ENCODE measurements at regions not wholly inside any gene's neighbourhood (a gene's known extent, or its start where the extent isn't known, plus 50 kb on each side); places are given as distances from the start of the nearest gene placed in this dataset.

DNA sequence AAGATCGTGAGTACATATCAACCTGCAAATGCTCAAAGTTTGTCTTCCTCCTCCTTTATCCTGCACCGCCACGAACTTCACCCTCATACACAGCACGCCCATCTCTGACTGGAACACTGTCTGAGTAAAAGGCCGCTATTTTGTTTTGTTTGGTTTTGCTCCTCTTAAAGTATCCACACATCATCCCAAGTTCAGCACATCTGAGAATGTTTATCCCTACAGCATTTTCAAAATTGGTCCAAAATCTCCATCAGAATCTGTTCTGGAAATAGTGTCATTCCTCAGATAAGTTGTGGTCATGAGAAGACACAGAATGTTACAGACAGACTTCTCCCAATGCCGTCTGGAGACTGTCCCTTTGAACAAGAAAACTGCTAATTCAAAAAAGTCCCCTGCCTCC lies 251.6 kb upstream of the ARID1B start:
- no peak for DNase-seq (ENCODE audit: low read depth in 2 of 3, low spot score in 1 of 3)

DNA sequence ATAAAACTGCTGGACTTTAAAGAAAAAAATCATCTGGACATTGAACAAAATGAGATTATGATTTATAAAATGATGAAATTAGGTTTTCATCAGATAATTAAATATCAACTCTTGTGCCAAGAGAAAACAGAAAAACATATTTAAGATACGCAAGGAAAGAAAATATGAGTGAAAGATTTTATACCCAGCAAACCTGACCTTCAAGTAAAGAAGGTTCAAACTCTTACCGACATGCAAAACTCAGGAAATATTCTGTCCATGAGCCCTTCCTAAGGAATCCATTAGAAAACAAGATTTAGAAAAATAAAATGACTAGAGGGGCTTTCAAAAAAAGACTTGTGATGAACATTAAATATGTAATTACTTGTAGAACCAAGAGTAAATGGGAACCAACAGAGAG lies 257.2 kb upstream of the ARID1B start:
- DNase-seq (ENCODE audit: low read depth in 2 of 3, low spot score in 1 of 3): no peak

DNA sequence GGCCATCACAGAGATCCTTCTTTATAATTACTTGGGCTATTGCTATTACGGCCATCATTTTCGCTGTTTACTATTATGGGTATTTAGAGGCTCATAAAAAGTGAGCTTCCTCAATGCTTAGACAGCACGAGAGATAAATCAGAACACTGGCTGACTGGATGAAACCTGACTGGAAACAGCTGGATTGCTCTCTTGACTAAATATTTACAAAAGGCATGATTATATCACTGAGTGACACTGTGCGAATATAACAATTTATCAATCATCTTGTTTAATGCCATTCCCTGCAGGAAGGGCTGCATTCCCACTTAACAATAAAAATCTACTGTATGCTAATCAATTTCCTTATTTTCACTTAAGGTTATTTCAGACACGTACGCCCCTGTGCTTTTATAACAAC lies 260.1 kb upstream of the ARID1B start:
- no peak for DNase-seq (ENCODE audit: low read depth in 2 of 3, low spot score in 1 of 3)

DNA sequence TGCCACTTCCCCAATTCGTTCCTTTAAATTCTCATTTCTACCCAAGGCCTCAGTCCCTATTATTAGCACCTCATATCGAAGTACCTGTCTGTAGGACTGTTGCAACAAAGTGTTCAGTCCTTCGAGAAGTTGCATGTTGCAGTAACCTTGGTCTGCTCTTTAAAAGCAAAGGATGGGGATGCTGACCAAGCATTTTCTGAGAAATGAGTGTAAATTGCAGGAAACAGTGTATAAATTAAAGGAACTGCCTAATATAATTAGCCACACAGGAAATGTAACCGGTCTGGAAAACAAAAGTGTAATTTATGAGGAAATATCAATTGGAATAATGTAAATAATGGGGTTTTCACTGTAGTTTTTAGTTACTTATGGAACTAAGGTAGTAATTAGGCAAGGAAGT lies 261.9 kb upstream of the ARID1B start:
- DNase-seq (ENCODE audit: low read depth in 2 of 3, low spot score in 1 of 3): no peak

DNA sequence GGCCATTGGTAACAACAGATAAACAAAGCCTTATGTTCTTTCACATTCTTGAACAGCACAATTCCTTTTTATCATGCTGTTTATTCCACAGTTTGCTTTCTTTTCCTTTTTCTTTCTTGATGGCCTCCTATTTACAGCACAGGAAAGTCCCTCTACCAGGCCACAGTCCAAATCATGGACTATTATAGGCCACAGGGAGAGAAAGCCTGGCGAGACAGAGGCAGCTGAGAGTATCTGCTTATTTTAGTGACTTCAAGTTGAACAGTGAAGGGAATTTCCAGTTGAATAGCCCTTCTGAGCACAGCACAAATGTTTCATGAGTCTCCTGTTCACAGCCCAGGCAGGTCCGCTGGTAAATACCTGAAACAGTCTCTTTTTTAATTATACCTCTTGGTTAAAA lies 263.7 kb upstream of the ARID1B start:
- DNase-seq (ENCODE audit: low read depth in 2 of 3, low spot score in 1 of 3): no peak

DNA sequence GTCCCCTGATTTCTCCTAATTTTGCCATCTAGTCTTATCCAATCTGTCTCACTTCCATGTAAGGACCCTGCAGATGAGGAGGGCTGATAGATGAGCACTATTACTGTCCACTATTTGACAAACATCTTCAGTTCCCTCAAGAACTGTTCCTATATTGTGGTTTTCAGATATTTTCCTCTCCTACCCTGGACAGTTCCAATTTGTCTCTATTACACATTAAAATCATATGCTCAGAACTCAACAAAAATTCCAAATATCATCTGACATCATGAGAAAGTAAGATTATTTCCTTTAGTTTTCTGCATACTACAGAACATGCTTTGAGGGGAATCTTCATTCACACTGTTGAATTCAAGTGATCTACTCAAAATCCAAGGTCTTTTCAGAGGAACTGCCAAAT lies 265.6 kb upstream of the ARID1B start:
- no peak for DNase-seq (ENCODE audit: low read depth in 2 of 3, low spot score in 1 of 3)

DNA sequence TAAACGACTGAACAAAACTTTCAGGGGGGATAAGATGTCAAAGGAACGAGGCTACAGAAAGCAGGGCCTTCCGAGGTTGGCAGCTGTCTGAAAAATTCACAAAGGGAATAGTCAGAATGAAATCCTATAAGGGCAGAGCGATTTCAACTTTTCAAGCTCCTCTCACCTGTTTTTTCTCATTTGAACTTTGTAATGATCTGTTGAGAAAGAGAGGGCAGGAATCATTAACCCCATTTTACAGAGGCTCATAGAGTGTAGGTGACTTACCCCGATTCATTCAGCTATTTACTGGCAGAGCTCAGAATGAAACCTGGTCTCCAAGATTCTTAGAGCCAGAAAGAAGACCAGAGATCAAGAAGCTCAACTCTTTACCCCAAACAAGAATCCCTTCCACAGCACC lies 266.1 kb upstream of the ARID1B start:
- DNase-seq (ENCODE audit: low read depth in 2 of 3, low spot score in 1 of 3): no peak

DNA sequence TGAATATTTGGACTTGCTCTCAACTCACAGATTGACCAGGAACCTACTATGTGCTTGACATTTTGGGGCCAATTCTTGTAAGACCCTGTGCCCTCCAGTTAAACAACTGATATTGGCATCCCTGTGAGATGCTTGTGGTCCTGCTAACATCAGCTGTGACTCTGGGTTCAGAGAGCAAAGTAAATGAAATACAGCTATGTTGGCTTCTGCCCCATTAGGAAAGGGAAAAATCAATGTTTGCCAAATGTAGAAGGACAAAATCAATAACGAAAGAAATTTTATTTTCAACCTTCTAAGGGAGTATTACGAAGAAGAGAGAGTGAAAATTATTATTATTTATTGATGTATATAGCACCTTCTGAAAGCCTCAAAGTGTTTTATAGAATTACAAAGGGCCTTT lies 266.9 kb upstream of the ARID1B start:
- no peak for DNase-seq (ENCODE audit: low read depth in 2 of 3, low spot score in 1 of 3)

DNA sequence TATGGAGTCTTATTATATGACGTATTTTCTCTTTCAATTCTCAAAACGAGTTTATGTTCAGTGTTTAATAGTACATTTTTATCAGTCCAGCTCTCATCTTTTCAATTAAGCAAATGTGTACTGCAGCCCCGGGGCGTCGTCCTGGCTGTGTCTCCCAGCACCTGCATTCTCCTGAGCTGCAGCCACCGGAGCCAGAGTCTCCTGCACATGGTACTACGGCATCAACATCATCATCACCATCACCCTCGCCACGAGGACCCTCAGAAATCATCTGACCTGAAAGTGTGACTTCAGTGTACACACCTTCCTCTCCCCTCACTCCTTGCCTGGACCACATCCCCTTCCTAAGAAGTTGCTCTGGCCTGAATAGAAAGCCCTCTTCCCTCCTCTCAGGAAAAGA lies 267.7 kb upstream of the ARID1B start:
- DNase-seq (ENCODE audit: low read depth in 2 of 3, low spot score in 1 of 3): no peak

DNA sequence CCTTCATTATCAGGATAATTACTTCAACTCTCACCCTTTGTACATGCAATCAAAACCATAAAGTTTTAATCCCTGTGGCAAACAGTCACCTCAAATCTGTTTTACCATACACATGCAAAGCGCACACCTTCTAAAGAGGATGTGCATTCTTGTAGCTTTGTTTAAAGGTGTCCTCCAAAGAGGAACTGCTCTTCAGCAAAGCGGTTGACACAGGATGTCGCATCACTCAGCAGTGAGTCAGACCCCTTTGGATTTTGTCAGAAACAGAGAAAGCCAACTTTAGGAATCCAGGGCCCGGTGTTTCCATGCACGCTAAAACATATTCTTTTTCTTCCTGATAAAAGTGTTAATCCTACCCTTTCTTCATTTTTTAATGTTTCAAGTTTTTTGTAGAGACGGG lies 268.3 kb upstream of the ARID1B start:
- DNase-seq (ENCODE audit: low read depth in 2 of 3, low spot score in 1 of 3): no peak

DNA sequence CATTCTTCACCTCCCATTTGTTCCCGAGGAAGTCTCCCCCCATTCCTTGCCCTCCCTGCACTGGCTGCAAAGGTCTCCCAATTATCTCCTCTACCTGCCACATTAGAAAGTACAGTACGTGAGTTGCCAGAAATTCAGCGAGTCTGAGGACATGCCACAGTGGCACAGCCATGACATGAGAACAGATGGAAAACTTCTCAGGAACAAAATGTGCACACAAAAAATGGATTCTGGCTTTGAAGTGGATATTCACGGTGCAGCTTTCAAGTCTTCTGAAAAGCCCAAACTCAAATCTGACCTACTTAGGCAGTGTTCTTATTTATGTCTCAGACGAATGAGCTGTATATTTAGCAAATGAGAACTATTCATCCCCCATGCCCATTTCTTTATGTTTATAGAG lies 269.1 kb upstream of the ARID1B start:
- DNase-seq (ENCODE audit: low read depth in 2 of 3, low spot score in 1 of 3): no peak

DNA sequence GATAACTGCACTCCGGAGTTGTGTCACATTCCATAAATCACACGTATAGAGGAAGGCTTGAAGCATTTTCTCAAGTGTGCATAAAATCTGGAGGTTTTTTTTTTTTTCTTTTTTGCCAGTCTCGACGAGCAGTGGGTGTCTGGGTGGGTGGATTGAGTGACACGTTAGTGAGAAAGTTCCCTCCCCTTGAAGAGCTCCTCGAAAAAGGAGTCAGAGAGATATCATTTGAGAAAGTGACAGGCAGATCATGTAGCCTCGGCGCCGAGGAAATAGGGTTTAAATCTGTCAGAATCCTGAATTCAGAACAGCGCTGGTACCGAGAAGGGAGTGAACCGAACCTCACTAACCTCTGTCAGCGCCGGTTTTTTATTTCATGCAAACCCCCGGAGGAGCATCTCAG lies 269.5 kb upstream of the ARID1B start:
- no peak for DNase-seq (ENCODE audit: low read depth in 2 of 3, low spot score in 1 of 3)

DNA sequence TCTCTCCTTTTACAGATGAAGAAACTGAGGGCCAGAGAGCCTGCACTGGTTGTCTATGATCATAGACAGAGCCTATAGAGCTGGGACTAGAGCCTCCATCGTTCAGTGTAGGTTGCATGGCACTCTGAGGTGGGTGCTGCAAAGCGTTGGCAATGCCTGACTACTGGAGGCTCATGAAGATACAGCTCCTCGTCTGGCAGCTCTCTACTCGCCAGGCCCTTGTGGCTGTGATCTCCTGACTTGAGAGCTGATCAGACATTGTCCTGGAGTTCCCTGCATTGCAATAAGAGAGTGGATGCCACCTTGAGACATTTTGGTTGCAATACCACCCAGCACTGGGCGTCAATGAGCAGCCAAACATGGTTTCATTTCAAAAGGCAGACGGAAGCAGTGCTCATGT lies 270.1 kb upstream of the ARID1B start:
- no peak for DNase-seq (ENCODE audit: low read depth in 2 of 3, low spot score in 1 of 3)

DNA sequence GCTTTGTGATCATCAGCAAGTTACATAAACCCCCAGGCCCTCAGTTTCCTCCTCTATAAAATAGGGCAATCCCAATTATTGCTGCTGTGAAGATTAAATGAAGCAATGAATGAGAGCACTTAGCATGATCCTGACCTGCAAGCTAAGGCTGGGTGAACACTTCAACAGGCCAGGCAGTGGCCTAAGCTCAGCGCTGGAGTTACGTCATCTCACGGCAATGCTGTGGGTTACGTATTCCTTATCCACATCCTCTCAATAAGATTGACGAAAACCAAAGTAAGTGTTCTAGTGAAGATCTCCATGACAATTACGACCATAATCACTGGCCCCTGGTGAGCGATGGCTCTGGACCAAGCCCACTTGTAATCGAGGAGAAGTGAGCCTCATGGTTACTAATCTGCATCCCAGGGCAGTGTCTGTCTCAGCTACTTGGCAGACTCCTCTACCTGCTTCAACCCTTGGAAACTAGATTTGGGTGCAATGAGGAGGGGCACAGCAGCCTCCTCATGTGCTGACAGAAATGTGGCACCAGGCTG lies 274.1 kb upstream of the ARID1B start:
- DNase-seq (ENCODE audit: low read depth in 2 of 3, low spot score in 1 of 3): no peak

DNA sequence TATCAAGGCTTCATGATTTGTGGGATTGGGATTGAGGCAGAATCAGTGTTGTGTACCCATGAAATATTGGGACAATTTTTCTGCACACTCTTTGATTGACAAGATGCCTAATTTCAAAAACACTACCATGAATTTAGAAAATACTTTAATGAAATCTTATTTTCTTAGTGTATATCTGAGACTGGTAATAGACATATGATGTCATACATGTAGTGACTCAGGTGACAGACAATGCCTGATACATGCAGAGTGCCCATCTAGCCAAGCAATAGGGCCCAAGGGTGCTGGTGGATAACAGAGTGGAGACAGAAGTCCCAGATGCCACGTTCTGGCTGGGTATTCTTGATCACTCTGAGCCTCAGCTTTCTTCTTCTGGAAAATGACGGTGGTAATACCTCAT lies 279.6 kb upstream of the ARID1B start:
- no peak for DNase-seq (ENCODE audit: low read depth in 2 of 3, low spot score in 1 of 3)

DNA sequence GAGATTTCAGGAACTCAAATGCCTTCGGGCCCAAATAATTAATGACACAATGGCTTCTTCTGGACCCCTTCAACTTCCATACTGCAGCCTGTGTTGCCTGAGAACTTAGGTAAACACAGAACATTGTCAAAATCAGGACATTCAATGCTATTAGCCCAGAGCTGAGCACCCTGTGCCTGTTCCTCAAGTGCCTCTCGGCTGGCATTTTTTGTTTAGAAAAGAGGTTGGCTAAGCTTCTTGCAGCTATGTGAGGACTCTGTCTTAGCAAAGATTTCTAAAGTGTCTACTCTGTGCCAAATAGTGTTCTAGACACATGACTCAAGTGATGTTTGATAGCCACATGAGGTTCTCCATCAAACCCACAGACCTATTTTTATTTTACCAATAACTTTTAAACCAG lies 289.3 kb upstream of the ARID1B start:
- DNase-seq (ENCODE audit: low read depth in 2 of 3, low spot score in 1 of 3): no peak

DNA sequence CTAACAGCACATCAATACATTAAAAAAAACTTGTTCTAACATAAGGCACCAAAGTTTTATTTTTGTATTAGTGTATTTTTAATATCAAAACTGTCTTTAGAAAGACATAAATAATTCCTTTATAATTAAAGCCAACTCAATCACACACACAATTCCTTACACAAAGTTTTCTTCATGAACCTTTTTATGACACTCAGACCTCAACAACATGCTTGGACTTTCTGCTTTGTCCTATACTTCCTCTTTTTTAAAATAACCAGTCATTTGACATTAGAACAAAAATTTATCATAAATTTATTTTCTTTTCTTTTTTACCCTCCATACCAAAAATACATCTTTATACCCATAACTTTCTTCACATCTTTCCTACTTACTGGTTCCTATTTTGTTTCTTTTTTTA lies 292.0 kb upstream of the ARID1B start:
- no peak for DNase-seq (ENCODE audit: low read depth in 2 of 3, low spot score in 1 of 3)

DNA sequence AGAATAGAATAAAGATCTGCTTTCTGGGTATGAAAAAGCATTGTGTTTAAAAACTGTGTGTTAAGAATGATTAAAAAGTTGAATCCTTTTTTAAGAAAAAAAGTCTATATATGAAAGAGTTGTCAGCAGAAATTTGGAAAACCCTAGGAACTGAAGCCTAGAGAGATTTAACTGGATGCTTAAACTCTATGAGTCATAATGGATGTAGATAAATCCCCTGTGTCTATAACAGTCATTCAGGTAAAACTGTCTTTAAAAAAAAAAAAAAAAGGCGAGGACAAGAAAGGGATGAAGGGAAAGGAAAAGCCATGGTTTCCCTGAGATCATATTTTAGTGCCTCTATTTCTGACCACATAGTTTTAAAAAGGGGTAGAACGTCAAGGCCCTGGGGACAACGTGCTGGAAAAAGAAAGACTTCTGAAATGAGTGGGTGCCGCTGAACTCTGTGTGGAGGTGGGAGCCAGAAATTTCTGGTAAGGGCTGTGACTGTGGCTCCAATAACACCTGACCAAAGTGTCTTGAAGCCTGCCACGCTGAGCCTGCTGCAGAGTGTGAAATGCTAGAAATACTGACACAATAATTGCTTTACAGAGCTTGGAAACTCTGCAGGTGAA lies 302.6 kb upstream of the ARID1B start:
- DNase-seq (ENCODE audit: low read depth in 2 of 3, low spot score in 1 of 3): no peak

DNA sequence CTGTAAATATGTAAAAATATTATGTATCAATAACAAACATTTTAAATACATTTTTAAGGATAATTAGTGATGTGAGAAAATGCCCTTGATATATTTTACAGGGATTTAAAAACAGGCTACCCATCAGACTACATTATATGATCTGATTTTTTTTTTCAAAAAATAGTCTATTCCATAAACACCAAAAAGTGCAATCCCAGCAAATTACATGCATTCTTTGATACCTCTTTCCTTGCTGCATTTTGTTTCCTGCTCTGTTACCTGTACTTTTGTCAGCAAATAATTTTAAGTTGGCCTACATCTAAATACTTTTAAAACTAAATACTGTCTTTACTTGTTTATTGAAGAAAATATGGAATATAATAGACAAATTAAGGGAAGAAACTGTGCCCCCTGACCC lies 306.2 kb upstream of the ARID1B start:
- DNase-seq (ENCODE audit: low read depth in 2 of 3, low spot score in 1 of 3): no peak

DNA sequence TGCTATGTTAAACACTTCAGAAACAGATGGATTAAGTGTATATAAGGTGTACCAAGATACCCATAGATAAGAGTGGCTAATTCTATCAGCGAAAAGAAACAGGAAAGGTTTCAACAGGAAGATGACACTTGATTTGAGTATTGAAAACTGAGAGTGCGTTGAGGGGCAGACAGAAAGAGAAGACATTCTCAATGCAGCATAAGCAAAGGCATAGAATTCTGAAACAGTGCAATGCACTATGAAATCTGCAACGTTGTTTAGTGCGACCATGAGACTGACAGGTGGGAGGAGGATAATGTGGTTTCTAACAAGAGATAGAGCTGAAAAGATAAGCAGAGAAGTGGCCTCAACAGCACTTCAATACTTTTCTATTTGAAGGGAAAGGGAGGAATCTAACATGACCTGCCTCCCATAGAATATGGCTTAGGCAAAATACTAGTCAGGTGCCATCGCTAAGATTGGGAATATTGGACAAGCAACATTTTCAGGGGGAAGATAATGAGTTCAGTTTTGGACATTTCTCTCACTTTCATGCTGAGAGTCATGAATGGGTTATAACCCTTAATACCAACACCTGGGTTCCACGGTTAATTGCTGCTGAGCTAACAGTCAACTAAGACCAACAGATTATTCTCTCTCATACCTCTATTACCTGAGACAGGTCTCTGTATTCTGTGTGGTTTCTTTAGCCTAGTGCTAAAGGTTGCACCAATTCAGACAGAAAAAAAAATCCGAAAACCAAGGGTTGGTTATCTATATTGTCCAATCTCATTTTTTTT lies 312.9 kb upstream of the ARID1B start:
- no peak for DNase-seq (ENCODE audit: low read depth in 2 of 3, low spot score in 1 of 3)

DNA sequence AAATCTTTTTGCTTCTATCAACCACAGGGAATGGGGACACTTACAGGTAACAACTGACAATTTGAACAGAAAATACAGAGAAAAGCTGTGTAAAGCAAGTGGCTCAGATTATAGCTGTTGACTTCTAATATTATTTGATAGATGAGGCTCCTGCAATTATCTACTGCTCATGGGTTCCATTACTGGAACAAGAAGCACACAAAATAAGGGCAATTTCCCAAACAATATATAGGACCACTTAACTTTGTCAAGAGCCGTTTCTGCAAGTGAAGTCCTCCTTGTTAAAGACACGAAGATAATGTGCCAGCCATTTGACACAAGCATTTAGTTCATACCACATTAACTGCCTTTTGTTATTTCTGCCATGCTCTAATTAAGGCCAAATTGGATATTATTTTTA lies 315.5 kb upstream of the ARID1B start:
- no peak for DNase-seq (ENCODE audit: low read depth in 2 of 3, low spot score in 1 of 3)

DNA sequence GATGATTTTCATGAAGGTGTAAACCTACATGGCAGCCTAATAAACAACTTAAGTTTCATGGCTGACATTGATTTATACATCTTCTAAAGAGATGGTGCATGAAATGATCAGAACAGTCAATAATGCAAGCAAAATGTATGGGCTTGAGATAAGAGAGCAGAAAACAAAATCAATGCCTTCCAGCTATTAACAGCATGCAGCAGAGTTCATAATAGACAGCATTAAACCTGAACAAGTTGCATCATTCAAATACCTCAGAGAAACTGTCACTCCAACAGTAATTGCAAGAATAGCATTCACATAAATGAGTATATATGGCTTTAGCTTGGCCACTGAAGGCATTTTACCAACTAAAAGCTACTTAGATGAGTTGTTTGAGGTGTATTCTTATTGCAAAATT lies 319.6 kb upstream of the ARID1B start:
- no peak for DNase-seq (ENCODE audit: low read depth in 2 of 3, low spot score in 1 of 3)

DNA sequence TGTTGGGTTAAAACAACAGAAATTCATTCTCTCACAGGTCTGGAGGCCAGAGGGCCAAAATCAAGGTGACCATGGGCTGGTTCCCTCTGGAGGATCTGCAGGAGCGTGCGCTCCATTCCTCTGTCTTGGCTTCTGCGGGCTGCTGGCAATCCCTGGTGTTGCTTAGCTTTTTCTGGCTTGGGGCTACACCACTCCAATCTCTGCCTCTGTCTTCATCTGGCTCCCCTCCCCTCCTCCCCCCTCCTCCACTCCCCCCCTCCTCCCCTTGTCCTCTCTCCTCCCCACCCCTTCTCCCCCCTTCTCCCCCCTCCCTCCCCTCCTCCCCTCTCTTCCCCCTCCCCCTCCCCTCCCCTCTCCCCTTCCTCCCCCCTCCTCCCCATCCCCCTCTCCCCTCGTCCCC lies 321.3 kb upstream of the ARID1B start:
- DNase-seq (ENCODE audit: low read depth in 2 of 3, low spot score in 1 of 3): no peak

Measured in stimulated activated CD4-positive, alpha-beta T cell treated with anti-CD3 and anti-CD28 coated beads, Interleukin-12 subunit alpha, Interleukin-12 subunit beta, amount 100 ng/mL, for 48 hours (primary cell).